ENCODE measurements at regions not wholly inside any gene's neighbourhood (a gene's known extent, or its start where the extent isn't known, plus 50 kb on each side); places are given as distances from the start of the nearest gene placed in this dataset.

DNA sequence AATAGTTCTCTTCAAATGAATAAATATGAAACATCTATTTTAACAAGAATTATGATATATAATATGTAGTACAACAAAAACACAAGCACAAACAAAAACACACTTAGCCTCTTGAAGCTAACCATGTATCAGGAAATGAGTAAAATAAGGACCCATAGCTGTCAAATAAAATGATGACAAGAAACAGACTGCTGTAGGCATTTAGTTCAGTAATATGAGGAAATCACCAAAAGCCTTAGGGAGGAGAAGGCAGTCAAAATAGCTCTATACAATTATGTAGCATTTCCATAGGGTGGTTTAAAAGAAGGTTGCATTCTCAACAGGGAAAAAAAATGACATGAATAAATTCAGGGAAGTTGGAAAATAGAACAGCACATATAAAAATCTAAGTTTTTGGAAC lies 163.4 kb downstream of the PCDH20 start:
- TF ChIP-seq, protein P1, sequence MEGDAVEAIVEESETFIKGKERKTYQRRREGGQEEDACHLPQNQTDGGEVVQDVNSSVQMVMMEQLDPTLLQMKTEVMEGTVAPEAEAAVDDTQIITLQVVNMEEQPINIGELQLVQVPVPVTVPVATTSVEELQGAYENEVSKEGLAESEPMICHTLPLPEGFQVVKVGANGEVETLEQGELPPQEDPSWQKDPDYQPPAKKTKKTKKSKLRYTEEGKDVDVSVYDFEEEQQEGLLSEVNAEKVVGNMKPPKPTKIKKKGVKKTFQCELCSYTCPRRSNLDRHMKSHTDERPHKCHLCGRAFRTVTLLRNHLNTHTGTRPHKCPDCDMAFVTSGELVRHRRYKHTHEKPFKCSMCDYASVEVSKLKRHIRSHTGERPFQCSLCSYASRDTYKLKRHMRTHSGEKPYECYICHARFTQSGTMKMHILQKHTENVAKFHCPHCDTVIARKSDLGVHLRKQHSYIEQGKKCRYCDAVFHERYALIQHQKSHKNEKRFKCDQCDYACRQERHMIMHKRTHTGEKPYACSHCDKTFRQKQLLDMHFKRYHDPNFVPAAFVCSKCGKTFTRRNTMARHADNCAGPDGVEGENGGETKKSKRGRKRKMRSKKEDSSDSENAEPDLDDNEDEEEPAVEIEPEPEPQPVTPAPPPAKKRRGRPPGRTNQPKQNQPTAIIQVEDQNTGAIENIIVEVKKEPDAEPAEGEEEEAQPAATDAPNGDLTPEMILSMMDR (IDR thresholded peaks at IDR 0.05; ENCODE audit: low read depth, low read length, poor library complexity, severe bottlenecking): no peak
- TF ChIP-seq EZH2phosphoT487 (IDR thresholded peaks at IDR 0.05; ENCODE audit: borderline replicate concordance, low read length): no peak

Measured in DOHH2 (cell line).